ENCODE measurements at regions not wholly inside any gene's neighbourhood (a gene's known extent, or its start where the extent isn't known, plus 50 kb on each side); places are given as distances from the start of the nearest gene placed in this dataset.

GRCh38 chr5:71905834-71906711 is 187.0 kb downstream of the CARTPT start:
- Histone ChIP-seq H3K4me3 (ENCODE audit: low read length in 2 of 2) (peak overlapping the region in 1 of 2 donors; percentile 31), H3K27ac (ENCODE audit: low read length) (no peak overlapping the region), H3K4me1 (ENCODE audit: control insufficient read depth, insufficient read depth, low read length) (peaks cover 14% of the 10 kb centered on the region), H3K27me3 (ENCODE audit: control insufficient read depth in 1 of 2, insufficient read depth in 2 of 2, low read length in 2 of 2) (no peaks in the 10 kb centered on the region), H3K9me3 (ENCODE audit: control insufficient read depth in 2 of 2, low read length in 2 of 2) (no peaks in the 10 kb centered on the region), H3K9ac (ENCODE audit: low read length in 2 of 2) (no peak overlapping the region), H3K36me3 (ENCODE audit: control insufficient read depth in 2 of 2, insufficient read depth in 2 of 2, low read length in 2 of 2) (no peaks in the 10 kb centered on the region)

GRCh38 chr5:71907001-71907588 is 188.0 kb downstream of the CARTPT start:
- Histone ChIP-seq H3K4me3 (ENCODE audit: low read length in 2 of 2) (no peak overlapping the region), H3K27me3 (ENCODE audit: control insufficient read depth in 1 of 2, insufficient read depth in 2 of 2, low read length in 2 of 2) (no peaks in the 10 kb centered on the region), H3K27ac (ENCODE audit: low read length) (peak overlapping the region; percentile 26), H3K36me3 (ENCODE audit: control insufficient read depth in 2 of 2, insufficient read depth in 2 of 2, low read length in 2 of 2) (no peaks in the 10 kb centered on the region), H3K9me3 (ENCODE audit: control insufficient read depth in 2 of 2, low read length in 2 of 2) (no peaks in the 10 kb centered on the region), H3K9ac (ENCODE audit: low read length in 2 of 2) (no peak overlapping the region), H3K4me1 (ENCODE audit: control insufficient read depth, insufficient read depth, low read length) (peaks cover 14% of the 10 kb centered on the region)

- no peaks in the 10 kb centered on the region for H3K27me3 ChIP-seq (ENCODE audit: control insufficient read depth in 1 of 2, insufficient read depth in 2 of 2, low read length in 2 of 2)
- no peak overlapping the region for H3K27ac ChIP-seq (ENCODE audit: low read length)
- no peaks in the 10 kb centered on the region for H3K36me3 ChIP-seq (ENCODE audit: control insufficient read depth in 2 of 2, insufficient read depth in 2 of 2, low read length in 2 of 2)
- peaks cover 14% of the 10 kb centered on the region for H3K4me1 ChIP-seq (ENCODE audit: control insufficient read depth, insufficient read depth, low read length)
- H3K4me3 ChIP-seq (ENCODE audit: low read length in 2 of 2), result no peak overlapping the region
- no peaks in the 10 kb centered on the region for H3K9me3 ChIP-seq (ENCODE audit: control insufficient read depth in 2 of 2, low read length in 2 of 2)
- H3K9ac ChIP-seq (ENCODE audit: low read length in 2 of 2), result no peak overlapping the region
Observed at GRCh38 chr5:71907608-71908145, 188.6 kb downstream of the CARTPT start.

- peaks cover 19% of the 10 kb centered on the region for H3K4me1 ChIP-seq (ENCODE audit: control insufficient read depth, insufficient read depth, low read length)
- H3K9me3 ChIP-seq (ENCODE audit: control insufficient read depth in 2 of 2, low read length in 2 of 2), result no peaks in the 10 kb centered on the region
- no peak overlapping the region for H3K27ac ChIP-seq (ENCODE audit: low read length)
- H3K36me3 ChIP-seq (ENCODE audit: control insufficient read depth in 2 of 2, insufficient read depth in 2 of 2, low read length in 2 of 2), result no peaks in the 10 kb centered on the region
- H3K9ac ChIP-seq (ENCODE audit: low read length in 2 of 2), result no peak overlapping the region
- no peak overlapping the region for H3K4me3 ChIP-seq (ENCODE audit: low read length in 2 of 2)
- no peaks in the 10 kb centered on the region for H3K27me3 ChIP-seq (ENCODE audit: control insufficient read depth in 1 of 2, insufficient read depth in 2 of 2, low read length in 2 of 2)
Observed at GRCh38 chr5:71910741-71911140, 191.7 kb downstream of the CARTPT start.

- no peak overlapping the region for H3K27ac ChIP-seq (ENCODE audit: low read length)
- no peaks in the 10 kb centered on the region for H3K9me3 ChIP-seq (ENCODE audit: control insufficient read depth in 2 of 2, low read length in 2 of 2)
- no peak overlapping the region for H3K4me3 ChIP-seq (ENCODE audit: low read length in 2 of 2)
- H3K36me3 ChIP-seq (ENCODE audit: control insufficient read depth in 2 of 2, insufficient read depth in 2 of 2, low read length in 2 of 2), result no peaks in the 10 kb centered on the region
- no peaks in the 10 kb centered on the region for H3K27me3 ChIP-seq (ENCODE audit: control insufficient read depth in 1 of 2, insufficient read depth in 2 of 2, low read length in 2 of 2)
- no peak overlapping the region for H3K9ac ChIP-seq (ENCODE audit: low read length in 2 of 2)
- peaks cover 8% of the 10 kb centered on the region for H3K4me1 ChIP-seq (ENCODE audit: control insufficient read depth, insufficient read depth, low read length)
Observed at GRCh38 chr5:71912021-71912420, 192.9 kb downstream of the CARTPT start.

GRCh38 chr5:71914281-71914680 is 193.0 kb upstream of the MAP1B start:
- Histone ChIP-seq H3K9me3 (ENCODE audit: control insufficient read depth in 2 of 2, low read length in 2 of 2) (no peaks in the 10 kb centered on the region), H3K4me1 (ENCODE audit: control insufficient read depth, insufficient read depth, low read length) (peaks cover 5% of the 10 kb centered on the region), H3K9ac (ENCODE audit: low read length in 2 of 2) (no peak overlapping the region), H3K27me3 (ENCODE audit: control insufficient read depth in 1 of 2, insufficient read depth in 2 of 2, low read length in 2 of 2) (no peaks in the 10 kb centered on the region), H3K27ac (ENCODE audit: low read length) (no peak overlapping the region), H3K36me3 (ENCODE audit: control insufficient read depth in 2 of 2, insufficient read depth in 2 of 2, low read length in 2 of 2) (no peaks in the 10 kb centered on the region), H3K4me3 (ENCODE audit: low read length in 2 of 2) (no peak overlapping the region)

GRCh38 chr5:71922584-71923106 is 184.6 kb upstream of the MAP1B start:
- Histone ChIP-seq H3K36me3 (ENCODE audit: control insufficient read depth in 2 of 2, insufficient read depth in 2 of 2, low read length in 2 of 2) (no peaks in the 10 kb centered on the region), H3K4me3 (ENCODE audit: low read length in 2 of 2) (no peak overlapping the region), H3K27ac (ENCODE audit: low read length) (no peak overlapping the region), H3K9ac (ENCODE audit: low read length in 2 of 2) (no peak overlapping the region), H3K27me3 (ENCODE audit: control insufficient read depth in 1 of 2, insufficient read depth in 2 of 2, low read length in 2 of 2) (no peaks in the 10 kb centered on the region), H3K4me1 (ENCODE audit: control insufficient read depth, insufficient read depth, low read length) (peaks cover 11% of the 10 kb centered on the region), H3K9me3 (ENCODE audit: control insufficient read depth in 2 of 2, low read length in 2 of 2) (peaks cover 0 to 7% of the 10 kb centered on the region in 2 donors)

GRCh38 chr5:71923755-71924154 is 183.5 kb upstream of the MAP1B start:
- H3K36me3 ChIP-seq (ENCODE audit: control insufficient read depth in 2 of 2, insufficient read depth in 2 of 2, low read length in 2 of 2), result no peaks in the 10 kb centered on the region
- H3K9ac ChIP-seq (ENCODE audit: low read length in 2 of 2), result no peak overlapping the region
- peak overlapping the region; percentile 66 for H3K27ac ChIP-seq (ENCODE audit: low read length)
- no peaks in the 10 kb centered on the region for H3K27me3 ChIP-seq (ENCODE audit: control insufficient read depth in 1 of 2, insufficient read depth in 2 of 2, low read length in 2 of 2)
- no peak overlapping the region for H3K4me3 ChIP-seq (ENCODE audit: low read length in 2 of 2)
- H3K4me1 ChIP-seq (ENCODE audit: control insufficient read depth, insufficient read depth, low read length), result peaks cover 11% of the 10 kb centered on the region
- peaks cover 0 to 7% of the 10 kb centered on the region in 2 donors for H3K9me3 ChIP-seq (ENCODE audit: control insufficient read depth in 2 of 2, low read length in 2 of 2)

- no peak overlapping the region for H3K4me3 ChIP-seq (ENCODE audit: low read length in 2 of 2)
- peaks cover 0 to 7% of the 10 kb centered on the region in 2 donors for H3K9me3 ChIP-seq (ENCODE audit: control insufficient read depth in 2 of 2, low read length in 2 of 2)
- H3K4me1 ChIP-seq (ENCODE audit: control insufficient read depth, insufficient read depth, low read length), result peaks cover 15% of the 10 kb centered on the region
- no peaks in the 10 kb centered on the region for H3K27me3 ChIP-seq (ENCODE audit: control insufficient read depth in 1 of 2, insufficient read depth in 2 of 2, low read length in 2 of 2)
- no peak overlapping the region for H3K9ac ChIP-seq (ENCODE audit: low read length in 2 of 2)
- peak overlapping the region; percentile 66 for H3K27ac ChIP-seq (ENCODE audit: low read length)
- H3K36me3 ChIP-seq (ENCODE audit: control insufficient read depth in 2 of 2, insufficient read depth in 2 of 2, low read length in 2 of 2), result no peaks in the 10 kb centered on the region
Observed at GRCh38 chr5:71924325-71924724, 182.9 kb upstream of the MAP1B start.

- peak overlapping the region; percentile 66 for H3K27ac ChIP-seq (ENCODE audit: low read length)
- H3K4me1 ChIP-seq (ENCODE audit: control insufficient read depth, insufficient read depth, low read length), result peaks cover 15% of the 10 kb centered on the region
- no peaks in the 10 kb centered on the region for H3K27me3 ChIP-seq (ENCODE audit: control insufficient read depth in 1 of 2, insufficient read depth in 2 of 2, low read length in 2 of 2)
- peak overlapping the region in 1 of 2 donors; percentile 9 for H3K4me3 ChIP-seq (ENCODE audit: low read length in 2 of 2)
- H3K36me3 ChIP-seq (ENCODE audit: control insufficient read depth in 2 of 2, insufficient read depth in 2 of 2, low read length in 2 of 2), result no peaks in the 10 kb centered on the region
- H3K9ac ChIP-seq (ENCODE audit: low read length in 2 of 2), result no peak overlapping the region
- H3K9me3 ChIP-seq (ENCODE audit: control insufficient read depth in 2 of 2, low read length in 2 of 2), result peaks cover 0 to 7% of the 10 kb centered on the region in 2 donors
Observed at GRCh38 chr5:71924980-71925379, 182.3 kb upstream of the MAP1B start.
